Pancreas (tissue), 10 donors: ENCODE measurements at regions not wholly inside any gene's neighbourhood (a gene's known extent, or its start where the extent isn't known, plus 50 kb on each side); places are given as distances from the start of the nearest gene placed in this dataset.

Experiments used
- ATAC-seq, 4 donors: fragments of 200-7000 bp; cut with Tn5 transposase; one replicate each; pipeline versions ENCODE4 v1.8.0 to v1.9.1; 2020; ENCODE audit warnings: mild to moderate bottlenecking in 4 of 4, moderate library complexity in 4 of 4
- DNase-seq, 6 donors: peaks; one replicate each; pipeline ENCODE4 v3.0.0-alpha.2; 2020
- FAIRE-seq: peaks from 2 replicates; lab custom pipeline; 2012; peaks lifted over from hg19 to GRCh38; lab: Jason Lieb, UNC
- H3K27ac ChIP-seq, 4 donors: fragments of 200-600 bp; sonication (generic); 1 replicate in 3 of 4; 2 replicates in 1 of 4; pipeline versions ENCODE4 v1.5.0 to v1.8.0; 2020
- H3K27me3 ChIP-seq, 4 donors: fragments of 200-600 bp; one replicate each; pipeline ENCODE4 v1.8.0; 2021
- H3K36me3 ChIP-seq, 3 donors: fragments of 200-600 bp; sonication (generic) in 1 of 3; one replicate each; pipeline versions ENCODE4 v1.5.0 to v1.8.0; 2020 to 2021
- H3K4me1 ChIP-seq, 3 donors: fragments of 200-600 bp; one replicate each; pipeline ENCODE4 v1.8.0; 2021
- H3K4me3 ChIP-seq, 4 donors: fragments of 200-600 bp; sonication (generic) in 2 of 4; one replicate each; pipeline versions ENCODE4 v1.5.0 to v1.8.0; 2020 to 2021
- H3K9me3 ChIP-seq, 4 donors: fragments of 200-600 bp; one replicate each; pipeline ENCODE4 v1.8.0; 2021
- CTCF ChIP-seq, 4 donors: fragments of 200-600 bp; sonication (generic) in 3 of 4; IDR thresholded peaks; one replicate each; pipeline versions ENCODE4 v1.5.0 to v1.8.0; 2021; ENCODE audit warnings: antibody characterized with exemption in 4 of 4
- WGBS, 2 donors: extraction: QIAGEN DNeasy Blood & Tissue Kit; methylation state at CpG; one replicate each; pipeline ENCODE4 v1.1.7; 2013; 5-methylcytosine and 5-hydroxymethylcytosine counted together
- intact Hi-C, 3 donors: fragments of 100-400 bp; cut with DNase I; formaldehyde crosslinking; loops; one replicate each; pipeline versions ENCODE4 v1.11.1 to v1.14.2; 2022
- donor health status: healthy with polysubstance abuse.
- donor health status: DM: no; HTN: no; CAD: no; lungs with moderate emphysema.
- donor health status: DM: no; HTN: no; CAD: no.
- donor health status: control.
- donor health status: control.
- donor health status: Bipolar disorder and iron deficiency.
- donor health status: DM: yes; HTN: yes; CAD: no.
- donor health status: DM: no; HTN: no; CAD: no.
- donor health status: DM: no; HTN: no; CAD: no.
- donor health status: DM: yes; HTN: yes; CAD: no.

DNA sequence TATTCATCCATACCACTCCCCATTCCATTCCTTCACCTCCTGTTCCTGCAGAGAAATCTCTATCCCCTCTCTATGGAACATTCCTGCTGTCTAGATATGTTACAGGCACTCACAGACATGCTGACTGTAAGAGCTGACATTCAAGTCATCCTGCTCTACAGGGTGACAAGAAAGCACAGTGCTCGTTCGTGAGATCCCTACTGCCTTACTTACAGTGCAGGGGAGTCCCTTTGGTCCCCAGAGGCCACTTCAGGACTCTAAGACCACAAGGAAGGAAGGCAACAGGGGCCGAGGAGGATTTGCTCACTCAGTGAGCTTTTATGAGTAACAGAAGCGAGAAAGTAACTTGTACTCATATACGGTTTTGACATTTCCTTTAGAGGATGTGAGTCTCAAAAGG lies 110.5 kb downstream of the GAS1 start:
- intact Hi-C loops: no loop called here
- 77 to 80% methylated on average over 5 of the region's 5 CpGs for WGBS, 2 donors
- Histone ChIP-seq H3K36me3 (no peaks in the 10 kb centered on the region), H3K27me3 (no peaks in the 10 kb centered on the region), H3K9me3 (no peaks in the 10 kb centered on the region), H3K4me3 (no peak overlapping the region), H3K4me1 (no peaks in the 10 kb centered on the region), H3K27ac (no peak overlapping the region)
- FAIRE-seq: no peak
- no peak for DNase-seq
- TF ChIP-seq CTCF (IDR thresholded peaks at IDR 0.05): no peak
- no peak for ATAC-seq

GRCh38 chr9:86836266-86836665 lies 111.0 kb downstream of the GAS1 start:
- FAIRE-seq (no peak), ATAC-seq (no peak)

DNA sequence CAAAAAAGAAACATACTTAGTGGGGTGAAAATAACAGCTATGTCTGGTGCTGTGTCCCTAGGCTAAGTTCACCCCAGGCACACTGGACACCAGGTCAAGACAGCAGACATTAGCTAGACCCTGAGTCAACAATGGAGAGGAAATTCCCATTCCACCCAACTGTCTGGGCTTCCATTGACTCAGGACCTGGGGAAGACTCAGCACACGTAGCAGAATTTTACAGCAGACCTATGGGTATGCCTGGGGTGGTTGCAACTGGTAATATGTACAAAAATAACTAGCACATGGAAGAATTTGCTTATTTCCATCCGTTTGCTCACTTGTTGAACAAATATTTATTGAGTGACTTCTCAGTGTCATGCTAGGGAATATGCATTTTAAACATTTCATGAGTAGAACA lies 117.0 kb downstream of the GAS1 start:
- H3K36me3 ChIP-seq: no peaks in the 10 kb centered on the region
- ATAC-seq (no peak), FAIRE-seq (no peak), DNase-seq (no peak)
- H3K27me3 ChIP-seq: no peaks in the 10 kb centered on the region
- 47 to 79% methylated on average over 2 of the region's 2 CpGs for WGBS, 2 donors
- H3K27ac ChIP-seq: no peak overlapping the region
- no peaks in the 10 kb centered on the region for H3K4me1 ChIP-seq
- intact Hi-C loops: no loop called here
- TF ChIP-seq CTCF (IDR thresholded peaks at IDR 0.05): no peak
- no peak overlapping the region for H3K4me3 ChIP-seq
- H3K9me3 ChIP-seq: no peaks in the 10 kb centered on the region

More at GRCh38 chr9:86836266-86836665, 111.0 kb downstream of the GAS1 start:
- no peak overlapping the region for H3K4me3 ChIP-seq
- intact Hi-C loops: no loop called here
- no peaks in the 10 kb centered on the region for H3K36me3 ChIP-seq
- WGBS, 2 donors: 95 to 100% methylated on average over 1 of the region's 1 CpG
- DNase-seq: no peak
- H3K9me3 ChIP-seq: no peaks in the 10 kb centered on the region
- no peak overlapping the region for H3K27ac ChIP-seq
- H3K27me3 ChIP-seq: no peaks in the 10 kb centered on the region
- no peak for TF ChIP-seq CTCF (IDR thresholded peaks at IDR 0.05)
- H3K4me1 ChIP-seq: no peaks in the 10 kb centered on the region

DNA sequence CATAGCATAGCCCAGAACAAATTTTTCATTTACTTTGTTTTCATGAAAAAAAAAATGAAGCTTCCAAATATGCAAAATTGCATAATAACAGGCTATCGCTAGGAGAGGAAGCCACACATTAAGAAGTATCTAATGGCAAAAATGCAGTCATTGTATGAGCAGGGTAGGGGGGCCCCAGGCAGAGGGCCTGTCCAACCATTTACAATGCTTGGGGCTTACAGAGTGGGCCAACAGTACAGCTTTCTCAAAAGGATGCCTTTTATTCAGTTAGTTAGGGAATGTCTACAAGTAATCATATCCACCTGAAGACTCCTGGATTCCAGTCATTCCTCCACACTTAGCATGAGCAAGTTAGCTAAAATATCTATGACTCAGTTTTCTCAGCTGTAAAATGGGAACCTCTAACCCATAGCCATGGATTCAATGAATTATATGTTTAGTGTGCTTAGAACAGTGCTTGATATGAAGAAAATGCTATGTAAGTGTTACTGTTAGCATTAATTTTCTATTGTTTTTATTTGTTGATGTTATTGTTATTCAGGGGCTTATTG lies 117.7 kb downstream of the GAS1 start:
- 88 to 91% methylated on average over 1 of the region's 1 CpG for WGBS, 2 donors
- no peaks in the 10 kb centered on the region for H3K9me3 ChIP-seq
- intact Hi-C loops: no loop called here
- no peak overlapping the region for H3K4me3 ChIP-seq
- DNase-seq: no peak
- ATAC-seq: no peak
- no peaks in the 10 kb centered on the region for H3K4me1 ChIP-seq
- TF ChIP-seq CTCF (IDR thresholded peaks at IDR 0.05): no peak
- H3K36me3 ChIP-seq: no peaks in the 10 kb centered on the region
- H3K27me3 ChIP-seq: no peaks in the 10 kb centered on the region
- FAIRE-seq: no peak
- no peak overlapping the region for H3K27ac ChIP-seq

DNA sequence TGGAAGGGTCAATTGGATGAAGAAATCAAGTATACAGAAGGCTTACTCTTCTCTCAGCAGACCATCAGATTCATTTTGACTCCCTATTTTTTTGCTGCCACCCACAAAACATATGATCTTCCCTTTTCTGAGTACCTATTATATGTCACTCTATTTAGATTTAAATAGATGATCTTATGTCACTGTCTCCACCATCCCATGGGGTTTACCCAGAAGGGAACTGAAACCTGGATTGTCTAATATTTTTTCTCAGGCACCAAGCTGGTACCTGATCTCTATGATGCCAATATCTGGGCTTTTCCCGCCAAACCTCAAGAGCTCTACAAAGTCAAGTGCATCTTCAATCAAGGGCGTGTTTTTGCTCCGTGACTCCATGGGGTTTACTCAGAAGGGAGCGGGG lies 118.7 kb downstream of the GAS1 start:
- H3K27me3 ChIP-seq: no peaks in the 10 kb centered on the region
- H3K27ac ChIP-seq: no peak overlapping the region
- intact Hi-C loops: no loop called here
- DNase-seq (no peak), FAIRE-seq (no peak), ATAC-seq (no peak)
- H3K4me1 ChIP-seq: no peaks in the 10 kb centered on the region
- TF ChIP-seq CTCF (IDR thresholded peaks at IDR 0.05): no peak
- H3K4me3 ChIP-seq: no peak overlapping the region
- no peaks in the 10 kb centered on the region for H3K9me3 ChIP-seq
- WGBS, 2 donors: 85 to 88% methylated on average over 4 of the region's 4 CpGs
- H3K36me3 ChIP-seq: no peaks in the 10 kb centered on the region
